OCI-LY3 (cell line): ENCODE measurements at regions not wholly inside any gene's neighbourhood (a gene's known extent, or its start where the extent isn't known, plus 50 kb on each side); places are given as distances from the start of the nearest gene placed in this dataset.

ENCODE experiments used
- EZH2phosphoT487 ChIP-seq: fragments of 200-600 bp; shearing (Covaris generic); IDR thresholded peaks from 2 replicates; pipeline ENCODE4 v1.6.1; 2018; ENCODE audit warnings: antibody characterized with exemption, mixed run types, low read depth
- TF ChIP-seq, protein P1 (sequence below): fragments of 200-600, 300-600 bp; sonication (generic); IDR thresholded peaks from 2 replicates; pipeline ENCODE4 v1.5.1; 2014; ENCODE audit warnings: antibody characterized with exemption, low read length, low read depth

- TF ChIP-seq, protein P1, sequence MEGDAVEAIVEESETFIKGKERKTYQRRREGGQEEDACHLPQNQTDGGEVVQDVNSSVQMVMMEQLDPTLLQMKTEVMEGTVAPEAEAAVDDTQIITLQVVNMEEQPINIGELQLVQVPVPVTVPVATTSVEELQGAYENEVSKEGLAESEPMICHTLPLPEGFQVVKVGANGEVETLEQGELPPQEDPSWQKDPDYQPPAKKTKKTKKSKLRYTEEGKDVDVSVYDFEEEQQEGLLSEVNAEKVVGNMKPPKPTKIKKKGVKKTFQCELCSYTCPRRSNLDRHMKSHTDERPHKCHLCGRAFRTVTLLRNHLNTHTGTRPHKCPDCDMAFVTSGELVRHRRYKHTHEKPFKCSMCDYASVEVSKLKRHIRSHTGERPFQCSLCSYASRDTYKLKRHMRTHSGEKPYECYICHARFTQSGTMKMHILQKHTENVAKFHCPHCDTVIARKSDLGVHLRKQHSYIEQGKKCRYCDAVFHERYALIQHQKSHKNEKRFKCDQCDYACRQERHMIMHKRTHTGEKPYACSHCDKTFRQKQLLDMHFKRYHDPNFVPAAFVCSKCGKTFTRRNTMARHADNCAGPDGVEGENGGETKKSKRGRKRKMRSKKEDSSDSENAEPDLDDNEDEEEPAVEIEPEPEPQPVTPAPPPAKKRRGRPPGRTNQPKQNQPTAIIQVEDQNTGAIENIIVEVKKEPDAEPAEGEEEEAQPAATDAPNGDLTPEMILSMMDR, result no peak
- no peak for TF ChIP-seq EZH2phosphoT487
Measured at GRCh38 chr13:83620530-83621220, 261.6 kb downstream of the SLITRK1 start.
